ENCODE measurements at regions not wholly inside any gene's neighbourhood (a gene's known extent, or its start where the extent isn't known, plus 50 kb on each side); places are given as distances from the start of the nearest gene placed in this dataset.

DNA sequence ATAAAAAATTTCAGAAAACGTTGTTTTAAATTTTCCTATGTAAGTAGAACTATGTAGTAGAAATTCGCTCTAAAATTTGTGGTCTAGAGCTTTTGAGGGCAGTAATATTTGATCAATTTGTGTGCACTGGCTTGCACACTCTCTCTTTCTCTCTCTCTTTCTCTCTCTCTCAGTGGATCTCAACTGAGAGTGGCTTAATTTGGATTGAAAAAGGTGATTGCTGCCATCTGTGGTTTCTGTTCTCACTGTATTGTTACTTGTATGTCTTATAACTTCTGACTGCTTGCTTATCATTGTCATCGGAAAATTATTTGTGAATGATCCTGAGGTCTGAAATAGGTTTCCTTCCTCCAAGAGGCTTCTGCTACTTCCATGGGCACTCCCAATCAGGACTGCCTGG, 368.2 kb downstream of the KCTD16 start:
- Histone ChIP-seq H3K4me1 (ENCODE audit: low read depth) (no peaks in the 10 kb centered on the region), H3K4me3 (no peak overlapping the region), H3K36me3 (ENCODE audit: low read depth) (no peaks in the 10 kb centered on the region), H3K9me3 (no peaks in the 10 kb centered on the region)
- TF ChIP-seq, protein P1, sequence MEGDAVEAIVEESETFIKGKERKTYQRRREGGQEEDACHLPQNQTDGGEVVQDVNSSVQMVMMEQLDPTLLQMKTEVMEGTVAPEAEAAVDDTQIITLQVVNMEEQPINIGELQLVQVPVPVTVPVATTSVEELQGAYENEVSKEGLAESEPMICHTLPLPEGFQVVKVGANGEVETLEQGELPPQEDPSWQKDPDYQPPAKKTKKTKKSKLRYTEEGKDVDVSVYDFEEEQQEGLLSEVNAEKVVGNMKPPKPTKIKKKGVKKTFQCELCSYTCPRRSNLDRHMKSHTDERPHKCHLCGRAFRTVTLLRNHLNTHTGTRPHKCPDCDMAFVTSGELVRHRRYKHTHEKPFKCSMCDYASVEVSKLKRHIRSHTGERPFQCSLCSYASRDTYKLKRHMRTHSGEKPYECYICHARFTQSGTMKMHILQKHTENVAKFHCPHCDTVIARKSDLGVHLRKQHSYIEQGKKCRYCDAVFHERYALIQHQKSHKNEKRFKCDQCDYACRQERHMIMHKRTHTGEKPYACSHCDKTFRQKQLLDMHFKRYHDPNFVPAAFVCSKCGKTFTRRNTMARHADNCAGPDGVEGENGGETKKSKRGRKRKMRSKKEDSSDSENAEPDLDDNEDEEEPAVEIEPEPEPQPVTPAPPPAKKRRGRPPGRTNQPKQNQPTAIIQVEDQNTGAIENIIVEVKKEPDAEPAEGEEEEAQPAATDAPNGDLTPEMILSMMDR (IDR thresholded peaks at IDR 0.05) = no peak
- no peak for ATAC-seq
- intact Hi-C loops (cut with DNase I, micrococcal nuclease) = no loop called here
- DNase-seq = no peak
